ENCODE measurements at regions not wholly inside any gene's neighbourhood (a gene's known extent, or its start where the extent isn't known, plus 50 kb on each side); places are given as distances from the start of the nearest gene placed in this dataset.

DNA sequence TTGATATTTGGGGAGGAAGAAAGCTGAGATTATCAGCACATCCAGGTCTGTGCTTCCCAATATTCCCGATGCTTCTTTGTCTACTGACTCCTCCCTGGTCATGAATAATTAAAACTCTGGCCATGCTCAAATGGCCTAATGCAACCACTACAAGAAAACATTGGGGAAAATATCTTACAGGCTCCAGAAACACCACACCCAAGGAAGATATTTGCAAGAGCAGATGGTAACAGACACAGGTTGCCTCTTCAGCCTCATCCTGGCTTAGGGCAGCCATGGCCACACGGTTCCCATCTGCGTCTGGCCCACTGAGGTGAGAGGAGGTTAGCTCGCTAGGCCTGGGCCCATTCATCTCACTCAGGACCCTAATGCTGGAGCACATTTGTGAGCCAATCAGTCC, 108.4 kb upstream of the SDK1 start:
- TF ChIP-seq, protein P1, sequence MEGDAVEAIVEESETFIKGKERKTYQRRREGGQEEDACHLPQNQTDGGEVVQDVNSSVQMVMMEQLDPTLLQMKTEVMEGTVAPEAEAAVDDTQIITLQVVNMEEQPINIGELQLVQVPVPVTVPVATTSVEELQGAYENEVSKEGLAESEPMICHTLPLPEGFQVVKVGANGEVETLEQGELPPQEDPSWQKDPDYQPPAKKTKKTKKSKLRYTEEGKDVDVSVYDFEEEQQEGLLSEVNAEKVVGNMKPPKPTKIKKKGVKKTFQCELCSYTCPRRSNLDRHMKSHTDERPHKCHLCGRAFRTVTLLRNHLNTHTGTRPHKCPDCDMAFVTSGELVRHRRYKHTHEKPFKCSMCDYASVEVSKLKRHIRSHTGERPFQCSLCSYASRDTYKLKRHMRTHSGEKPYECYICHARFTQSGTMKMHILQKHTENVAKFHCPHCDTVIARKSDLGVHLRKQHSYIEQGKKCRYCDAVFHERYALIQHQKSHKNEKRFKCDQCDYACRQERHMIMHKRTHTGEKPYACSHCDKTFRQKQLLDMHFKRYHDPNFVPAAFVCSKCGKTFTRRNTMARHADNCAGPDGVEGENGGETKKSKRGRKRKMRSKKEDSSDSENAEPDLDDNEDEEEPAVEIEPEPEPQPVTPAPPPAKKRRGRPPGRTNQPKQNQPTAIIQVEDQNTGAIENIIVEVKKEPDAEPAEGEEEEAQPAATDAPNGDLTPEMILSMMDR (conservative IDR thresholded peaks at IDR 0.05; ENCODE audit: low read length), result no peak
- TF ChIP-seq EZH2phosphoT487 (IDR thresholded peaks at IDR 0.05; ENCODE audit: borderline replicate concordance, low read depth, low read length), result no peak
